K562 (cell line): ENCODE measurements at regions not wholly inside any gene's neighbourhood (a gene's known extent, or its start where the extent isn't known, plus 50 kb on each side); places are given as distances from the start of the nearest gene placed in this dataset.

Source experiments
- ATAC-seq: fragments of 200-7000 bp; cut with Tn5 transposase; 3 replicates; pipeline ENCODE4 v1.9.1; 2020; ENCODE audit warnings: moderate library complexity
- BruUV-seq: library from RNA; stranded (reverse); fragments of 400-500 nt; replicated peaks from 2 replicates; lab custom pipeline; 2021; lab: Mats Ljungman, UMichigan
- CTCF ChIA-PET: fragments of 300-600 bp; formaldehyde crosslinking; extraction: SDS; loops from one replicate; lab custom pipeline; 2021; ENCODE audit warnings: low intra/inter-chr PET ratio; lab: Yijun Ruan, JAX
- POLR2A ChIA-PET: fragments of 300-600, 350-650 bp; sonication (Branson Sonifier 250); formaldehyde crosslinking; extraction: SDS; loops from one replicate; lab custom pipeline; 2021; ENCODE audit warnings: antibody characterized with exemption, inconsistent platforms; lab: Yijun Ruan, JAX
- DNase-seq, 4 experiments: peaks; one replicate each; pipeline versions ENCODE4 v3.0.0 to v3.0.0-alpha.2; 2011 to 2018; ENCODE audit warnings: low spot score in 3 of 4, mixed read lengths in 3 of 4; ENCODE audit errors: extremely low read depth in 1 of 4
- FAIRE-seq: peaks from 2 replicates; lab custom pipeline; 2011; peaks lifted over from hg19 to GRCh38; lab: Jason Lieb, UNC
- H2AFZ ChIP-seq: 2 replicates; pipeline ENCODE4 v1.6.0; 2011; ENCODE audit warnings: low read depth, low read length, control low read depth, inconsistent platforms
- H3K27ac ChIP-seq: fragments of 200-600 bp; 3 replicates; pipeline ENCODE4 v1.8.0; 2011; ENCODE audit warnings: low read depth, mild to moderate bottlenecking, control low read depth, inconsistent platforms, low read length, moderate library complexity, mixed read lengths; ENCODE audit errors: extremely low read depth
- H3K27me3 ChIP-seq, 2 experiments: fragments of 300-600 bp in 1 of 2; 2 replicates in 1 of 2; 3 replicates in 1 of 2; pipeline versions ENCODE4 v1.6.0 to v1.8.0; 2011; ENCODE audit warnings: inconsistent platforms in 2 of 2, low read length in 2 of 2, mild to moderate bottlenecking in 1 of 2, mixed read lengths in 1 of 2, moderate library complexity in 1 of 2; ENCODE audit not compliant: control insufficient read depth in 2 of 2, insufficient read depth in 2 of 2
- H3K36me3 ChIP-seq: fragments of 300-600 bp; 3 replicates; pipeline ENCODE4 v1.8.0; 2011; ENCODE audit warnings: mild to moderate bottlenecking, low read length, inconsistent platforms; ENCODE audit not compliant: control insufficient read depth, insufficient read depth
- H3K4me1 ChIP-seq, 2 experiments: fragments of 200-600 bp in 1 of 2; replicated peaks in 1 of 2; 2 replicates in 1 of 2; 3 replicates in 1 of 2; pipeline versions ENCODE4 v1.5.1 to v1.8.0; 2011; ENCODE audit warnings: inconsistent platforms in 2 of 2, low read length in 2 of 2, mild to moderate bottlenecking in 1 of 2, mixed read lengths in 1 of 2, moderate library complexity in 1 of 2; ENCODE audit not compliant: control insufficient read depth in 2 of 2, insufficient read depth in 2 of 2
- H3K4me2 ChIP-seq: 2 replicates; pipeline ENCODE4 v1.6.1; 2011; ENCODE audit warnings: low read length, control low read depth, inconsistent platforms, mixed read lengths; ENCODE audit not compliant: insufficient read depth
- H3K4me3 ChIP-seq: fragments of 200-600 bp; sonication (generic), shearing (Covaris generic); 2 replicates; pipeline ENCODE4 v1.5.1; 2016; ENCODE audit warnings: control low read depth, inconsistent platforms
- H3K79me2 ChIP-seq: fragments of 200-600 bp; 3 replicates; pipeline ENCODE4 v1.8.0; 2011; ENCODE audit warnings: low read length, inconsistent platforms; ENCODE audit not compliant: control insufficient read depth, insufficient read depth
- H3K9ac ChIP-seq, 2 experiments: 2 replicates each; pipeline versions ENCODE4 v1.6.0 to v1.6.1; 2011; ENCODE audit warnings: low read depth in 2 of 2, low read length in 2 of 2, control low read depth in 1 of 2, inconsistent platforms in 1 of 2, mild to moderate bottlenecking in 1 of 2, mixed read lengths in 1 of 2; ENCODE audit not compliant: insufficient read depth in 1 of 2
- H3K9me1 ChIP-seq: one replicate; pipeline ENCODE4 v1.6.0; 2011; ENCODE audit warnings: inconsistent platforms, mild to moderate bottlenecking, low read length, moderate library complexity; ENCODE audit not compliant: control insufficient read depth, insufficient read depth
- H3K9me3 ChIP-seq: replicated peaks from 2 replicates; pipeline ENCODE4 v1.5.1; 2011; ENCODE audit warnings: low read depth, low read length, inconsistent platforms; ENCODE audit not compliant: control insufficient read depth, insufficient read depth
- H4K20me1 ChIP-seq: replicated peaks from 2 replicates; pipeline ENCODE4 v1.6.1; 2011; ENCODE audit warnings: low read length, inconsistent platforms, mixed read lengths; ENCODE audit not compliant: control insufficient read depth, insufficient read depth
- CBFB ChIP-seq: sonication (generic); formaldehyde crosslinking; IDR thresholded peaks from 2 replicates; pipeline ENCODE4 v1.4.0; 2020; ENCODE audit warnings: mild to moderate bottlenecking, missing genetic modification reagents
- EHMT2 ChIP-seq: fragments of 450-650 bp; IDR thresholded peaks from 2 replicates; pipeline ENCODE4 v1.6.1; 2018; ENCODE audit warnings: antibody characterized with exemption
- GTF2A2 ChIP-seq: IDR thresholded peaks from 2 replicates; pipeline ENCODE4 v1.6.1; 2016; ENCODE audit warnings: mild to moderate bottlenecking, missing genetic modification characterization, missing compliant biosample characterization
- L3MBTL2 ChIP-seq: fragments of 450-650 bp; IDR thresholded peaks from 2 replicates; pipeline ENCODE4 v1.6.1; 2016; ENCODE audit warnings: mild to moderate bottlenecking, moderate library complexity
- NFE2 ChIP-seq: IDR thresholded peaks from 2 replicates; pipeline ENCODE4 v1.6.1; 2014; ENCODE audit warnings: antibody characterized with exemption, low read depth
- NONO ChIP-seq, 2 experiments: fragments of 200-400 bp in 1 of 2; fragments of 450-650 bp in 1 of 2; formaldehyde crosslinking in 1 of 2; IDR thresholded peaks; 2 replicates each; pipeline ENCODE4 v1.6.1; 2017; ENCODE audit warnings: low read depth in 2 of 2, mild to moderate bottlenecking in 2 of 2, moderate library complexity in 2 of 2, low read length in 1 of 2
- SMAD2 ChIP-seq: fragments of 150-350 bp; IDR thresholded peaks from 2 replicates; pipeline ENCODE4 v1.6.1; 2014; ENCODE audit warnings: low read depth, mild to moderate bottlenecking, low read length
- XRCC4 ChIP-seq: IDR thresholded peaks from one replicate; pipeline ENCODE4 v1.6.1; 2011; ENCODE audit not compliant: insufficient read depth, insufficient read length; ENCODE audit errors: extremely low read depth
- ZKSCAN8 ChIP-seq: fragments of 200-800 bp; sonication (Bioruptor generic); IDR thresholded peaks from 2 replicates; pipeline ENCODE4 v1.6.1; 2016; ENCODE audit warnings: missing genetic modification characterization, missing compliant biosample characterization
- ZNF175 ChIP-seq: fragments of 200-800 bp; sonication (Bioruptor generic); IDR thresholded peaks from 2 replicates; pipeline ENCODE4 v1.6.1; 2016; ENCODE audit warnings: low read depth, mild to moderate bottlenecking, missing genetic modification characterization, missing compliant biosample characterization
- ZNF584 ChIP-seq: fragments of 200-800 bp; sonication (Bioruptor generic); IDR thresholded peaks from 2 replicates; pipeline ENCODE4 v1.6.1; 2016; ENCODE audit warnings: low read depth, mild to moderate bottlenecking, missing genetic modification characterization, missing compliant biosample characterization
- WGBS: fragments of 100-300 bp; shearing (Covaris generic); methylation state at CpG from one replicate; pipeline ENCODE4 v1.1.6; 2016; ENCODE audit warnings: low coverage, mixed read lengths; ENCODE audit not compliant: insufficient coverage; ENCODE audit errors: missing lambda C conversion rate; 5-methylcytosine and 5-hydroxymethylcytosine counted together
- in situ Hi-C: fragments of 300-500 bp; cut with MboI; formaldehyde crosslinking; loops from 4 replicates; pipeline ENCODE4 v1.15.0; 2018; ENCODE audit warnings: inconsistent platforms, mixed read lengths
- intact Hi-C: fragments of 100-400 bp; cut with micrococcal nuclease; formaldehyde crosslinking; loops from 2 replicates; pipeline ENCODE4 v1.14.2; 2022
- TF ChIP-seq, protein P1 (sequence below): fragments of 250-450 bp; sonication (Bioruptor Pico); IDR thresholded peaks from 2 replicates; pipeline ENCODE4 v1.8.0; 2022; ENCODE audit warnings: inconsistent platforms

DNA sequence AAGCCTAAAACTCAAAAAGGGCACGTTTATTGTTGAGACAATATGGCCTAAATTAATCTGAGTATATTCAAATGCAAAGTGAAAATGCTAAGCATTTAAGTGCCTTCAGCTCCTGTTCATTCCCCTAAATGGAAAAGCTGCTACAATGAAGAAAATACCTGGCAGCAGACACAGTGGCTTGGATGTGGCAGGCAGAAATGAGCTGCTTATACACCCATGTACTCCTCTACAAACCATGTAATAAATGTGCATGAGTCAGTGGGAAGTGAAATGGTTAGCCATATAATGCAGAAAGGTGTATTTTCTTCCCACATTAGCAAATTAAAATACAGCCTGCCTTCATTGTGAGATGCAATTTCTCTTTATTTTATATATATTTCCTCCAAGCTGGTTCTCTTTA is 859.2 kb upstream of the SEMA6A start:
- no peaks in the 10 kb centered on the region for H3K79me2 ChIP-seq
- no peak overlapping the region for H2AFZ ChIP-seq
- no peak overlapping the region for H3K9ac ChIP-seq
- BruUV-seq: no TSS peak
- no peaks in the 10 kb centered on the region for H3K36me3 ChIP-seq
- no peak overlapping the region for H3K4me2 ChIP-seq
- in situ Hi-C loops (no loop called here), intact Hi-C loops (no loop called here)
- no peak overlapping the region for H3K27ac ChIP-seq
- no peak for FAIRE-seq
- H3K27me3 ChIP-seq: no peaks in the 10 kb centered on the region
- CTCF ChIA-PET: no interaction called here
- TF ChIP-seq EHMT2 (no peak), ZNF584 (CRISPR knock-in tag) (no peak), GTF2A2 (tag) (no peak), ZNF175 (CRISPR knock-in tag) (no peak), ZKSCAN8 (no peak), NONO (IDR thresholded peaks at IDR 0.05; ENCODE audit: low read depth in 2 of 2, low read length in 1 of 2) (no peak), CBFB (CRISPR knock-in tag) (no peak), NFE2 (no peak), XRCC4 (no peak), SMAD2 (no peak), L3MBTL2 (no peak)
- TF ChIP-seq, protein P1, sequence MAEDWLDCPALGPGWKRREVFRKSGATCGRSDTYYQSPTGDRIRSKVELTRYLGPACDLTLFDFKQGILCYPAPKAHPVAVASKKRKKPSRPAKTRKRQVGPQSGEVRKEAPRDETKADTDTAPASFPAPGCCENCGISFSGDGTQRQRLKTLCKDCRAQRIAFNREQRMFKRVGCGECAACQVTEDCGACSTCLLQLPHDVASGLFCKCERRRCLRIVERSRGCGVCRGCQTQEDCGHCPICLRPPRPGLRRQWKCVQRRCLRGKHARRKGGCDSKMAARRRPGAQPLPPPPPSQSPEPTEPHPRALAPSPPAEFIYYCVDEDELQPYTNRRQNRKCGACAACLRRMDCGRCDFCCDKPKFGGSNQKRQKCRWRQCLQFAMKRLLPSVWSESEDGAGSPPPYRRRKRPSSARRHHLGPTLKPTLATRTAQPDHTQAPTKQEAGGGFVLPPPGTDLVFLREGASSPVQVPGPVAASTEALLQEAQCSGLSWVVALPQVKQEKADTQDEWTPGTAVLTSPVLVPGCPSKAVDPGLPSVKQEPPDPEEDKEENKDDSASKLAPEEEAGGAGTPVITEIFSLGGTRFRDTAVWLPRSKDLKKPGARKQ (CRISPR knock-in tag): no peak
- no peaks in the 10 kb centered on the region for H4K20me1 ChIP-seq
- no peak for ATAC-seq
- WGBS: 7% methylated on average over 1 of the region's 1 CpG
- POLR2A ChIA-PET: no interaction called here
- no peaks in the 10 kb centered on the region for H3K9me1 ChIP-seq
- H3K9me3 ChIP-seq: no peaks in the 10 kb centered on the region
- H3K4me3 ChIP-seq: no peak overlapping the region
- no peak for DNase-seq
- H3K4me1 ChIP-seq: no peaks in the 10 kb centered on the region
